ENCODE measurements at regions not wholly inside any gene's neighbourhood (a gene's known extent, or its start where the extent isn't known, plus 50 kb on each side); places are given as distances from the start of the nearest gene placed in this dataset.

DNA sequence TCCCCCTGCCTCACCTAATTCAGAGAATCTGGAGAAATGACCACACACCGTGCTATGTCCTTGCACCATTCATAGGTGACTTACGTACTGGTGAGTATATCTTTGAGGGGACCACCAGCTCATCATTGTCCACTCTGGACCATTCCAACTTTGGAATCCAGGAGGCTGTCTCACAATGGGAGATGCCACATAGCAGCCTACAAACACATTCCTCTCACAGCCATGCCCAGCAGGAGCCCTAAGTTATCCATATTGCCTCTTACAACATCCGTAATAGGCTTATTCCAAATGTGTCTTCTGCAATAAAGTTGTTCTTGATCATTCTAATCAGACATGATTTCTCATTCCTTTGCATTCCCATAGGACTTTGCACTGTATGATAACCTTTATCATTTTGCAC, 436.7 kb downstream of the EFNB2 start:
- TF ChIP-seq, protein P1, sequence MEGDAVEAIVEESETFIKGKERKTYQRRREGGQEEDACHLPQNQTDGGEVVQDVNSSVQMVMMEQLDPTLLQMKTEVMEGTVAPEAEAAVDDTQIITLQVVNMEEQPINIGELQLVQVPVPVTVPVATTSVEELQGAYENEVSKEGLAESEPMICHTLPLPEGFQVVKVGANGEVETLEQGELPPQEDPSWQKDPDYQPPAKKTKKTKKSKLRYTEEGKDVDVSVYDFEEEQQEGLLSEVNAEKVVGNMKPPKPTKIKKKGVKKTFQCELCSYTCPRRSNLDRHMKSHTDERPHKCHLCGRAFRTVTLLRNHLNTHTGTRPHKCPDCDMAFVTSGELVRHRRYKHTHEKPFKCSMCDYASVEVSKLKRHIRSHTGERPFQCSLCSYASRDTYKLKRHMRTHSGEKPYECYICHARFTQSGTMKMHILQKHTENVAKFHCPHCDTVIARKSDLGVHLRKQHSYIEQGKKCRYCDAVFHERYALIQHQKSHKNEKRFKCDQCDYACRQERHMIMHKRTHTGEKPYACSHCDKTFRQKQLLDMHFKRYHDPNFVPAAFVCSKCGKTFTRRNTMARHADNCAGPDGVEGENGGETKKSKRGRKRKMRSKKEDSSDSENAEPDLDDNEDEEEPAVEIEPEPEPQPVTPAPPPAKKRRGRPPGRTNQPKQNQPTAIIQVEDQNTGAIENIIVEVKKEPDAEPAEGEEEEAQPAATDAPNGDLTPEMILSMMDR (IDR thresholded peaks at IDR 0.05; ENCODE audit: extremely low read depth, low read depth, low read length): no peak
- Histone ChIP-seq H2AFZ (ENCODE audit: low read length) (no peak overlapping the region), H3K4me3 (ENCODE audit: insufficient read depth, low read length) (no peak overlapping the region), H3K27ac (ENCODE audit: low read depth, low read length) (no peak overlapping the region), H3K79me2 (ENCODE audit: insufficient read depth, low read length) (no peaks in the 10 kb centered on the region), H3K9me3 (ENCODE audit: low read depth, low read length) (no peaks in the 10 kb centered on the region), H3K36me3 (ENCODE audit: insufficient read depth, low read length) (no peaks in the 10 kb centered on the region), H3K4me2 (ENCODE audit: insufficient read depth, low read length) (no peak overlapping the region), H4K20me1 (ENCODE audit: insufficient read depth, low read length) (no peaks in the 10 kb centered on the region), H3K27me3 (ENCODE audit: insufficient read depth, low read length) (no peaks in the 10 kb centered on the region), H3K4me1 (ENCODE audit: insufficient read depth, low read length) (peaks cover 9% of the 10 kb centered on the region)
- DNase-seq (ENCODE audit: insufficient read length, low spot score, missing footprints): no peak

DNA sequence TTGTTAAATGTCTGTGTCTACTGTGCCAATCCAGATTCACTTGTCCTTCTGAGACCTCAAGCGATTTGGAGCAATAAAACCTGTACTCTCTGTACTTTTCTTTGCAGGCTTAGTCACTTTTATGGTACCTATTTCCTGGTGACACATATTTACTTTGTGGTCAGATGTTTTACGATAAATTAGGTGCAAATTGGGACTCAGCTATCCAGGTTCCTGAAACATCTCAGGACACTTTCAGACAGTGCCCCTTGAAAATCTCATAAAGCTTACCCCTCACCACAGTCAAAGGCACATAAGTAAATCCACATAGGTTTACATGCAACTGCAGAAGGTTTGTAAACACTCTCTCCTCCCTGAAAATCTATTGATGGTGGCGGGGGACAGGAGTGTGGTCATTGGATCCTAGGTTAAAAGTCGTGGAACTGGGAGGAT, 438.8 kb downstream of the EFNB2 start:
- peak overlapping the region; percentile 40 for H2AFZ ChIP-seq (ENCODE audit: low read length)
- H3K27me3 ChIP-seq (ENCODE audit: insufficient read depth, low read length): no peaks in the 10 kb centered on the region
- no peaks in the 10 kb centered on the region for H4K20me1 ChIP-seq (ENCODE audit: insufficient read depth, low read length)
- no peak overlapping the region for H3K4me2 ChIP-seq (ENCODE audit: insufficient read depth, low read length)
- no peak overlapping the region for H3K4me3 ChIP-seq (ENCODE audit: insufficient read depth, low read length)
- H3K4me1 ChIP-seq (ENCODE audit: insufficient read depth, low read length): no peaks in the 10 kb centered on the region
- TF ChIP-seq, protein P1 (IDR thresholded peaks at IDR 0.05; ENCODE audit: extremely low read depth, low read depth, low read length): no peak
- H3K36me3 ChIP-seq (ENCODE audit: insufficient read depth, low read length): no peaks in the 10 kb centered on the region
- H3K27ac ChIP-seq (ENCODE audit: low read depth, low read length): no peak overlapping the region
- no peaks in the 10 kb centered on the region for H3K9me3 ChIP-seq (ENCODE audit: low read depth, low read length)
- no peaks in the 10 kb centered on the region for H3K79me2 ChIP-seq (ENCODE audit: insufficient read depth, low read length)
- DNase-seq (ENCODE audit: insufficient read length, low spot score, missing footprints): peak; percentile 69

DNA sequence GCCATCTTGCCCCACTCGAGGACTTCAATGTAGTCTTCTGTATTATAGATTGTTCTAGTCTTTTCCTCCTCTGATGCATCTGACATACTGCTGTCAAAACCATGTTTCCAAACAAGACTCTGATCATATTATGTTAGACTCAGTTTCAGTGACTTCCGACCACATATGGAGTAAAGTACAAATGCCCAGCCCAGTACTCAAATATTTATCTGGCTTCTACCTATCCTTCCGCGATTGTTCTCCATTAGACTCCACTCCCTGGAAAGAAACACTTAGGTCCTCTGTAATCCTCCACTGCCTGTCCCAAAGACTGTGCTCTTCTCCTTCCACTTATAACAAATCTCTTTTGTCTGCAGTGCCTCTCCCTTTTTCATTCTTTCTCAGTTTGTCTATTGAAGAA, 439.5 kb downstream of the EFNB2 start:
- DNase-seq (ENCODE audit: insufficient read length, low spot score, missing footprints): no peak

DNA sequence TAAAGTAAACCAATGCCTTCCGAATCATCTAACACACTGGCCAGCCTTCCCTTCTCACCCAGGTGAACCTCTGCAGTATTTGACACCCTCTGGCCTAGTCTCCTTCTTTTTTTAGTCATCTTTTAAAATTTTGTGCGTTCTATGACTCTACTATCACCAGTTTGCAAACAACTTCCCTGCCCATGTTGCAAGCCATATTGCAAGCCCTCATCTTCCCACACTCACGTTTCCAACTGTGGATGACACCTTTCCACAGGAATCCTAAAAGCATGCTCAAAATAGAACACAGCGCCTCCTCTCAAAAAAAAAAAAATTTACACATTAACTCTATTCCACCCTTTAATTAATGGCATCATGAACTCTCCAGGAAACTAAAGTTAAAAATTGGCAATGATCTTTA, 440.1 kb downstream of the EFNB2 start:
- no peaks in the 10 kb centered on the region for H3K79me2 ChIP-seq (ENCODE audit: insufficient read depth, low read length)
- H3K4me1 ChIP-seq (ENCODE audit: insufficient read depth, low read length): no peaks in the 10 kb centered on the region
- H3K9me3 ChIP-seq (ENCODE audit: low read depth, low read length): no peaks in the 10 kb centered on the region
- no peak overlapping the region for H3K4me3 ChIP-seq (ENCODE audit: insufficient read depth, low read length)
- no peaks in the 10 kb centered on the region for H4K20me1 ChIP-seq (ENCODE audit: insufficient read depth, low read length)
- no peak for DNase-seq (ENCODE audit: insufficient read length, low spot score, missing footprints)
- H3K36me3 ChIP-seq (ENCODE audit: insufficient read depth, low read length): no peaks in the 10 kb centered on the region
- H3K4me2 ChIP-seq (ENCODE audit: insufficient read depth, low read length): no peak overlapping the region
- H3K27me3 ChIP-seq (ENCODE audit: insufficient read depth, low read length): no peaks in the 10 kb centered on the region
- no peak overlapping the region for H3K27ac ChIP-seq (ENCODE audit: low read depth, low read length)
- H2AFZ ChIP-seq (ENCODE audit: low read length): no peak overlapping the region
- TF ChIP-seq, protein P1 (IDR thresholded peaks at IDR 0.05; ENCODE audit: extremely low read depth, low read depth, low read length): no peak

More for the DNA sequence above, 439.5 kb downstream of the EFNB2 start:
- H3K79me2 ChIP-seq (ENCODE audit: insufficient read depth, low read length): no peaks in the 10 kb centered on the region
- H3K4me3 ChIP-seq (ENCODE audit: insufficient read depth, low read length): no peak overlapping the region
- TF ChIP-seq, protein P1 (IDR thresholded peaks at IDR 0.05; ENCODE audit: extremely low read depth, low read depth, low read length): no peak
- H3K27me3 ChIP-seq (ENCODE audit: insufficient read depth, low read length): no peaks in the 10 kb centered on the region
- no peak overlapping the region for H3K4me2 ChIP-seq (ENCODE audit: insufficient read depth, low read length)
- H3K4me1 ChIP-seq (ENCODE audit: insufficient read depth, low read length): no peaks in the 10 kb centered on the region
- no peaks in the 10 kb centered on the region for H3K36me3 ChIP-seq (ENCODE audit: insufficient read depth, low read length)
- H3K9me3 ChIP-seq (ENCODE audit: low read depth, low read length): no peaks in the 10 kb centered on the region
- H2AFZ ChIP-seq (ENCODE audit: low read length): peak overlapping the region; percentile 8
- no peak overlapping the region for H3K27ac ChIP-seq (ENCODE audit: low read depth, low read length)
- no peaks in the 10 kb centered on the region for H4K20me1 ChIP-seq (ENCODE audit: insufficient read depth, low read length)

All from osteoblast (primary cell).